Activated naive CD8-positive, alpha-beta T cell treated with anti-CD3 and anti-CD28 coated beads, Interleukin-2, amount 50 U/mL, for 24 hours (primary cell): ENCODE measurements at regions not wholly inside any gene's neighbourhood (a gene's known extent, or its start where the extent isn't known, plus 50 kb on each side); places are given as distances from the start of the nearest gene placed in this dataset.

Experiments
- ATAC-seq: fragments of 150-1000 bp; cut with Tn5 transposase; one replicate; pipeline ENCODE4 v1.10.0; 2021
- DNase-seq: peaks from one replicate; pipeline ENCODE4 v3.0.0; 2021
- H3K27ac Mint-ChIP-seq: one replicate; pipeline ENCODE4 v1.8.0; 2021; ENCODE audit warnings: mild to moderate bottlenecking, mixed read lengths
- H3K27me3 Mint-ChIP-seq: one replicate; pipeline ENCODE4 v1.8.0; 2021; ENCODE audit warnings: mixed read lengths
- H3K36me3 Mint-ChIP-seq: one replicate; pipeline ENCODE4 v1.8.0; 2021; ENCODE audit warnings: low read depth, mixed read lengths
- H3K4me1 Mint-ChIP-seq: one replicate; pipeline ENCODE4 v1.8.0; 2021; ENCODE audit warnings: mixed read lengths
- H3K4me3 Mint-ChIP-seq: one replicate; pipeline ENCODE4 v1.8.0; 2021; ENCODE audit warnings: mild to moderate bottlenecking, moderate library complexity, mixed read lengths
- H3K9me3 Mint-ChIP-seq: one replicate; pipeline ENCODE4 v1.8.0; 2021; ENCODE audit warnings: mixed read lengths

- ATAC-seq (no peak), DNase-seq (no peak)
- H3K4me1 Mint-ChIP-seq: no peaks in the 10 kb centered on the region
- H3K4me3 Mint-ChIP-seq: no peak overlapping the region
- peaks cover 10% of the 10 kb centered on the region for H3K27me3 Mint-ChIP-seq
- H3K9me3 Mint-ChIP-seq: no peaks in the 10 kb centered on the region
- H3K27ac Mint-ChIP-seq: no peak overlapping the region
- H3K36me3 Mint-ChIP-seq: no peaks in the 10 kb centered on the region
Measured at GRCh38 chr12:102533483-102534215, 53.3 kb upstream of the IGF1 start.
